ENCODE measurements at regions not wholly inside any gene's neighbourhood (a gene's known extent, or its start where the extent isn't known, plus 50 kb on each side); places are given as distances from the start of the nearest gene placed in this dataset.

DNA sequence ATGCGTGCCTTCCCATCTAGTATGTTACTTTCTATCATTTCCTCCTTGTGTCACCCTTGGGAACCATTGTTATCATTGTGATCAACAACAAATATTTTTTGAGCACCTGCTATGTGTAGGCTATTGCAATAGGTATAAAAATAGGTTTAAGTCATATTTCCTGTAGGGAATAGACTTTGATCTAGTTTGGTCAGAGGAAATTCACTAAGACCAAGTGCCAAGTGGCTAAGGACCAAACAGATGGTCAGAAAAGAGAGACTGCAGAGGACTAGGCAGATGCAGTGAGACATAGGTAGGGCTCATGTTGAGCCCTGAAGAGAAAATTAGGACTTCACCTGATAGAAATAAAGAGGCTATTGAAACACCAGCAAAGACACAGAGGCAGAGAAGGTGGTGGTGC is 430.0 kb upstream of the ADAMTSL1 start:
- TF ChIP-seq, protein P1, sequence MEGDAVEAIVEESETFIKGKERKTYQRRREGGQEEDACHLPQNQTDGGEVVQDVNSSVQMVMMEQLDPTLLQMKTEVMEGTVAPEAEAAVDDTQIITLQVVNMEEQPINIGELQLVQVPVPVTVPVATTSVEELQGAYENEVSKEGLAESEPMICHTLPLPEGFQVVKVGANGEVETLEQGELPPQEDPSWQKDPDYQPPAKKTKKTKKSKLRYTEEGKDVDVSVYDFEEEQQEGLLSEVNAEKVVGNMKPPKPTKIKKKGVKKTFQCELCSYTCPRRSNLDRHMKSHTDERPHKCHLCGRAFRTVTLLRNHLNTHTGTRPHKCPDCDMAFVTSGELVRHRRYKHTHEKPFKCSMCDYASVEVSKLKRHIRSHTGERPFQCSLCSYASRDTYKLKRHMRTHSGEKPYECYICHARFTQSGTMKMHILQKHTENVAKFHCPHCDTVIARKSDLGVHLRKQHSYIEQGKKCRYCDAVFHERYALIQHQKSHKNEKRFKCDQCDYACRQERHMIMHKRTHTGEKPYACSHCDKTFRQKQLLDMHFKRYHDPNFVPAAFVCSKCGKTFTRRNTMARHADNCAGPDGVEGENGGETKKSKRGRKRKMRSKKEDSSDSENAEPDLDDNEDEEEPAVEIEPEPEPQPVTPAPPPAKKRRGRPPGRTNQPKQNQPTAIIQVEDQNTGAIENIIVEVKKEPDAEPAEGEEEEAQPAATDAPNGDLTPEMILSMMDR (IDR thresholded peaks at IDR 0.05) = no peak
- TF ChIP-seq POLR2A (IDR thresholded peaks at IDR 0.05) = no peak

All from heart left ventricle (tissue), 13 donors.